ENCODE measurements at regions not wholly inside any gene's neighbourhood (a gene's known extent, or its start where the extent isn't known, plus 50 kb on each side); places are given as distances from the start of the nearest gene placed in this dataset.
"Not testable (repeated sequence)": the region's sequence is repeated elsewhere in the genome, so short reads cannot be mapped to it uniquely, and the experiment has no call there.

DNA sequence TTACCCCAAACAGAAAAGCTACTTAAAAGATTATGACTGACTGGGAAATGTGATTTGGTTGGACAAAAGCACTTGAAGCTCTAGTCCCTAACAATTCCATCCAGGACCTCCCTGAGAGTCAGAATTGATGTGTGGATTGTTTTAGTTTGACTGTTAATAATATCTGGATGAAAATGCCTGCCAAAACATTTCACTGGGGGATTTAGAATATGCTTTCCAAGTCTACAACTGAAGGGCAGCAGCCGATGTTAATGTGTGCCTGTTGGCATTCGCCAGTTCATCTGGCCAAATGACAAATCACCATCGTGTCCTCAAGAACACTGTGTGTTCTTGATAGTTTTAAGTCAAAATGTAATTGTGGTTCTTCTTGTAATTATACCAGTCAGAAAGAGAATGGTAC is 76.0 kb upstream of the TSC22D1 start:
- DNase-seq: no peak

DNA sequence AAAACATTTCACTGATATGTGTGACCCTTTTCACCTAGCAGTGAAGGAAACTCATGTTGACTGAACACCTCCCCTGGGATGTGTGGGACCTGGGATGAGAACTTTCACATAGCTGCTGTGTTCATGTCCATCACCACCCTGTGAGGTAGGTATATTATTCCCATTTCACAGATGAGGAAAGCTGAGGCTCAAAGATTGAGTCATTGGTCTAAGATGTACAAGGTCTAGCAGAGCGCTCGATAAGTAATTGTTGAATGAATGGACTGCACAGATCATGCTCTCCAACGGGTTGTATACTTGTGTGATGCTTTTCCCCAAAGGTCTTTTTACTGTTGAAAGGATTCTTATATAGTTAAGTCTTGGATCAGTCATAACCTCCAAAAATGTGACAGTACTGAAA is 75.6 kb upstream of the TSC22D1 start:
- DNase-seq: no peak

DNA sequence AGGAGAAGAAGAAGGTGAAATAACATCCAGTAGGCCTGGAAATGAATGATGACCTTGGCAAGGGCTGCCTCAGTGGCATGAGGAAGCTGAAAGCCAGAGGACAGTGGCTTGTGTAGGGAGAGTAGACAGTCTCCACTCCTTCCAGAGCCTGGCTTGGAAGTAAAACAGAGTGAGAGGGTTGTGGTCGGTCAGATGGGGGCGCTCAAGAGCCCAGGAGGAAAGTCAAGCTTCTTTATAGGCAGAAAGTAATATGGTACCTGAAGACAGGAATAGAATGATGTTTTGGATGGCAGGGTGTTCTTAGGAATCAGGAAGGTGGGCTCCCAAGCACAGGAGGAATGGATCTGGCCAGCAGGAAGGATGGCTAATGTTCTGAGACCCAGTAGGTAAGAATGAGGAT is 75.1 kb upstream of the TSC22D1 start:
- DNase-seq: no peak

DNA sequence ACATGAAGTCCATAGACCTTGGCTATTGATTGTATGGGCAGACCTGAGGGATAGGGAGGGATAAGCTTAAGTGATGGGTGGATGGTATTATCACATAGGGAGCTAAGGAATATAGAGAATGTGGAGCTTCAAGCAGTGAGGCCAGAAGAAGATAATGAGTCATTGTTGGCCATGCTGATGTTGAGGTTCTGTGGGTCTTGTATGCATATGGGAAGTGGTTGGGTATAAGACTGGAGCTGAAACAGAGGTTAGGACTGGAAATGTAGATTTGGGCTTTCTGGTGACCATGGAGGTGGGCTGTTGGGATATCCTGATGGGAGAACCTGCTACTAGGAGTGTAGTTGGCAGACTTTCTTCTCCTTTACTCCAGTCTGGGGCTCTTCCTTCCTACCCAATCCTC is 73.7 kb upstream of the TSC22D1 start:
- no peak for DNase-seq

DNA sequence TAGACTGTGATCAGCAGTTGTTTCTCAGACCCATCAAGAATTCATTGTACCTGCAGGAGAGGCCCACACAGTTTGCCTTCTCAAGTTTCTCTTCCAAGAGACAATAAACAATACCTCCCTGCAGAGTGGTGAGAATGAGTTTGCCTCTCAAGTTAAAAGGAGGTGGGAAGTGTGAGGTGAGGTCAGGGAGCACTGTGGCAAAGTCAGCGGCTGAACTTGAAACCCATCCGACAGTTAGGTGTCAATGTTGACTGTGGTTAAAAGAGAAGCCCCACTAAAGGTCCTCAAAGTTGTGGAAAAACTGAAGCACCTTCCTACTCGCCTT is 72.9 kb upstream of the TSC22D1 start:
- no peak for DNase-seq

DNA sequence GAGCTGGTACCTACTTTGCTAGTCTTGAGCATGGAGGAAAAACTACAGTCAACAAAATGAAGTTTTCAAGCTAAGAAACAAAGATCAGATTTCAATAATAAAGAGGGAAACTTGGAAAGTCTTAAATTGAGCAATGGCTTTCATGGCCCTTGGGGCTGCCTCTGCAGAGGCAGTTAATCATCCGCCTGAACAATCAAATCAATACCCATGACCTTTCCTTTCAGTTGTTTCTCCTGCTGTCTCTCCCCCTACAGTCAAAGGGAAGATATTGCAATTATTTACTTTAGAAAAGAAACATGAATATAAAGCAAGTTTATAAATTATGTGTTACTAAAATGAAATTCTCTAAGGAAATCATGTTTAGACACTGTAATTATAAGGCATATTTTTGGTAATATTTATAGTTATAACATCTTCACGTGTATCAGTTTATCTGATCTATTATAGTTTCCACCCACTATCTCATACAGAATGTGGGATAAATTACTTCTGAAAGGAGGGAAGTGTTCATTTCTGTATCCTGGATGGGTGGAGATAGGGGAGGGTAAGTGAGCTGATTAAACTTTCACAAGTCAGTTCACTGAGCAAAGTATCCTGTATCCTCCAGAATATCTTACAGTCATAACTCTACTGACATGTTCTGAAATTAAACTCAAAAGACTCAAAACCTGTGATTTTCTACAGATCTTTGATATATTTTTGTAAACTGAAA is 72.4 kb upstream of the TSC22D1 start:
- peak; percentile 22 for DNase-seq

DNA sequence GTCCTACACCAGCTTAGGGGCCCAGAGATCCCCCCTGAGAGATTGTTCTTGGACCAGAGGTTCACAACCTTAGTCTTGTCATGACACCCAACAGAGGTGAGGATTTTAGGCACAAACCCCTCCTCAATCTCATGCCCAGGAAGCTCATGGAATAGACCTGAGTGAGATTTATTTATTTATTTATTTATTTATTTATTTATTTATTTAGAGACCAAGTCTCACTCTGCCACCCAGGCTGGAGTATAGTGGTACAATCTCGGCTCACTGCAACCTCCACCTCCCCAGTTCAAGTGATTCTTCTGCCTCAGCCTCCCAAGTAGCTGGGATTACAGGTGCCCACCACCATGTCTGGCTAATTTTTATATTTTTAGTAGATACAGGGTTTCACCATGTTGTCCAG is 71.4 kb upstream of the TSC22D1 start:
- not testable (repeated sequence) for DNase-seq

DNA sequence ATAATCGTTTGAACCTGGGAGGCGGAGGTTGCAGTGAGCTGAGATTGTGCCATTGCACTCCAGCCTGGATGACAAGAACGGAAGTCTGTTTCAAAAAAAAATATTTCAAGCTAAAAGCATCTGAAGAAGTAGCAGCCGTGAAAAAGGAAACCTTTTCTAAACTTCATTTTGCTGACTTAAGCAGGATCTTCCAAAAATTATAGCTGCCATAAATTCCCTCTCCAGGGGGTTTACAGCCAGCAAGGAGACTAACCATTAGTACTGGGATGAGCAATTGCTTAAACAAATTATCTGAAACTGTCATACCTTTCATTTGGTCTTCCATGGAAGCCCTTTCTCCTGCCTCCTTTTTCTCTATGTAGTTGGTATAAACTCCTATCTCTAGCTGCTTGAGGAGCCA is 69.9 kb upstream of the TSC22D1 start:
- no peak for DNase-seq

DNA sequence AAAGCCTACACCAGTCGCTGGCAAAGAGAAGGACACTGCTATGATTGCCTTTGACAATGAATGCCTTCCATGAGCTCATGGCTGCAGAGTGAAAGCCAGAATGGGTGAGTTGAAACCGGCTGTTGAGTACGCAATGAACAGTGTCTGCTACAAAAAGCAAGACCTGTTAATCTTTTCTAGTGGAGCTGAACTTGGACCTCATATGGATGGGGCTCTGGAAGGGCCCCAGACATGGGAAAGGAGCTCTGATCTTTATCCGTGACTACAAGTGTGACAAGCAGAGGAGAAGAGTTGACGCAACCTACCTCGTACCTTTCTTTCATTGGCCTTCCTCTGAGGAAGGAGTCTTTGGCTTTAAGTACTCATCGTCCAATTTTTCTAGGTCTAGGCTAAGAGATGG is 67.1 kb upstream of the TSC22D1 start:
- DNase-seq: no peak

DNA sequence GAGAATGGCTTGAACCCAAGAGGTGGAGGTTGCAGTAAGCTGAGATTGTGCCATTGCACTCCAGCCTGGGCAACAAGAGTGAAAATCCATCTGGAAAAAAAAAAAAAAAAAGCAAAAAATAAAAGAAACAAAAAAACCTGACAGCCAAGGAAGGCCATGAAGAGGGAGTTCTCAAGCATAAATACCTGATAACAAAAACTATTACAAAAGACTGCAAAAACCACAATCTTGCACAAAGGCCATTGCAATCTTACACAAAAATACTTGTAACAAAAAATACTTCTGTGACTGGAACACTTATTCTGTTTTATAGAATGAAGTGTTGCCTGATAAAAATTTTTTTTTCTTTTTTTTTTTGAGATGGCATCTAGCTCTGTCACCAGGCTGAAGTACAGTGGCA is 61.5 kb upstream of the TSC22D1 start:
- no peak for DNase-seq

DNA sequence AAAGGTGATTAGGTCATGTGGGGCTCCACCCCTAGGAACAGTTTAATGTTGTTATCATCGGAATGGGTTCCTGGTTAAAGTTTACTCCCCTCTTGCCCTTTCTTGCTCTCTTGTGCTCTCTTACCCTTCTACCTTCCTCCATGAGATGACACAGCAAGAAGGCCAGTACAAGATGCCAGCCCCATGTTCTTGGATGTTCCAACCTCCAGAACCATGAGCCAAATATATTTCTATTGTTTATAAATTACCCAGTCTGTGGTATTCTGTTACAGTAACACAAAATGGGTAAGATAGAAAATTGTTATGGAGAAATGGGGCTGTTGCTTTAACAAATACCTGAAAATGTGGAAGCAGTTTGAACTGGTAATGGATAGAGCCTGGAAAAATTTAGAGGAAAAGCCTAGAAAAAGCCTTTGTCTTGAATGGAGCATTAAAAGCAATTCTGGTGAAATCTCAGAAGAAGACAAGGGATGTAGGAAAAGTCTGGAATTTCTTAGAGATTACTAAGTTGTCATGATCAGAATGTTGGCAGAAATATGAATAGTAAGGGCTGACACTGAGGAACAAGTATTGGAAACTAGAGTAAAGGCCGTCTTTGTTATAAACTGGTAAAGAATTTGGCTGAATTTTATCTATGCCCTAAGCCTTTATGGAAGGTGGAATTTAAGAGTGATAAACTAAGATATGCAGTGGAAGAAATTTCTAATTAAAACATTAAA is 53.5 kb upstream of the TSC22D1 start:
- DNase-seq: no peak

DNA sequence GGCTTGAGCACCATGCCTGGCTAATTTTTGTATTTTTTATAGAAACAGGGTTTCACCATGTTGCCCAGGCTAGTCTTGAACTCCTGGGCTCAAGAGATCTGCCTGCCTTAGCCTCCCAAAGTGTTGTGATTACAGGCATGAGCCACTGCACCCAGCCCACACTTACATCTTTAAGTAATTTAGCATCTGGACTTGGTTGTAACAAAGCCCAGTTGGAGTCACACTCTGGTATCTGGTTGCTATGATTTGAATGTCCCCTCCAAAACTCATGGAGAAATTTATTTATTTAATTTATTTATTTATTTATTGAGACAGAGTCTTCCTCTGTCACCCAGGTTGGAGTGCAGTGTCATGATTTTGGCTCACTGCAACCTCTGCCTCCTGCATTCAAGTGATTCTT is 52.7 kb upstream of the TSC22D1 start:
- not testable (repeated sequence) for DNase-seq

DNA sequence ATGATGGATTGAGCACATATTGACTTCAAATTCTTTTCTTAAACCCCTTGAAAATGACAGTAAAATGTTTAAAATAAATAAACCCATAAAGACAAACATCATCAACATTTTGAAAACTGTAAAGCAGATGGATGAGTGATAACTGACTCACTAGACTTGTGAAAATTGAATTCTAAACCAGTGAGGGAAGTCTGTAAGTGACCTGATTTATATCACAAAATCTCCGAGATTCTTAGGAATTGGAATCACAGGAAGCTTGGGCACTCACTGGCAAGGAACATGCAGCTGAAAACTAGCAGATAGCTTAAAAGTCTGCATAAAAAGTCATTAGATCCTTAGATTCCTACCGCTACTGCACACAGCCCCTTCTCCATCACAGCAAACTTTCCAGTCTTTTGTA is 51.3 kb upstream of the TSC22D1 start:
- no peak for DNase-seq

DNA sequence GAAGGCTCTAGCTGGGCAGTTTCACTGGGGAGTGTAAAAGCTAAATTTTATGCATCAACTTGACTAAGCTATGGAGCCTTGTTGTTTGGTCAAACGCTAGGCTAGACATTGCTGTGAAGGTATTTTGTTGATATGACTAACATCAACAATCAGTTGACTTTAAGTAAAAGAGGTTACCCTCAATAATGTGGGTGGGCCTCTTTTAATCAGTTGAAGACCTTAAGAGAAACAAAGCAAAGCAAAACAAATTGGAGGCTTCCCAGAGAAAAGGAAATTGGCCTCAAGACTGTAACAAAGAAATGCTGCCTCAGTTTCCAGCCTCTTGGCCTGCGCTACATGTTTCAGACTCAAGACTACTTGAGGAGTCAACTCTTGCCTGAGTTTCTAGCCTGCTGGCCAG is 50.0 kb upstream of the TSC22D1 start:
- no peak for DNase-seq
